A673 (cell line): ENCODE measurements at regions not wholly inside any gene's neighbourhood (a gene's known extent, or its start where the extent isn't known, plus 50 kb on each side); places are given as distances from the start of the nearest gene placed in this dataset.

Experiments used
- EZH2 ChIP-seq: fragments of 200-600 bp; sonication (generic); IDR thresholded peaks from 2 replicates; pipeline ENCODE4 v1.6.1; 2017; ENCODE audit warnings: borderline replicate concordance, low read depth, mild to moderate bottlenecking, mixed read lengths, antibody characterized with exemption, low read length; ENCODE audit not compliant: poor library complexity, severe bottlenecking
- TF ChIP-seq, protein P1 (sequence below): fragments of 300-800, 200-600 bp; sonication (generic); conservative IDR thresholded peaks from 2 replicates; pipeline ENCODE4 v1.5.1; 2017; ENCODE audit warnings: low read depth, mild to moderate bottlenecking, antibody characterized with exemption, low read length, moderate library complexity, mixed read lengths

DNA sequence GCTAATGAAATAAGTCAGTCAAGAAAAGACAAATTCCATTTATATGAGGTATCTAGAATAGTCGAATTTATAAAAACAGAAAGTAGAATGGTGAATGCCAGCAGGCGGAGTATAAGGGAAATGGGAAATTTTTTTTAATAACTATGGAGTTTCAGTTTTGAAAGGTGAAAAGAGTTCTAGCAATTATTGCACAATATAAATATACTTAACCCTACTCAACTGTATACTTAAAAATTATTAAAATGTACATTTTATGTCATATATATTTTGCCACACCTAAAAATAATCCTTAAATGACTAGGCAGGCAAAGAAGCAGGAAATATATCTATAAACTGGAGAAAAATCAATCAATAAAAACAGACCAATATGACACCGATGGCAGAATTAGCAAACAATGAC lies 196.5 kb upstream of the UBASH3B start:
- TF ChIP-seq, protein P1, sequence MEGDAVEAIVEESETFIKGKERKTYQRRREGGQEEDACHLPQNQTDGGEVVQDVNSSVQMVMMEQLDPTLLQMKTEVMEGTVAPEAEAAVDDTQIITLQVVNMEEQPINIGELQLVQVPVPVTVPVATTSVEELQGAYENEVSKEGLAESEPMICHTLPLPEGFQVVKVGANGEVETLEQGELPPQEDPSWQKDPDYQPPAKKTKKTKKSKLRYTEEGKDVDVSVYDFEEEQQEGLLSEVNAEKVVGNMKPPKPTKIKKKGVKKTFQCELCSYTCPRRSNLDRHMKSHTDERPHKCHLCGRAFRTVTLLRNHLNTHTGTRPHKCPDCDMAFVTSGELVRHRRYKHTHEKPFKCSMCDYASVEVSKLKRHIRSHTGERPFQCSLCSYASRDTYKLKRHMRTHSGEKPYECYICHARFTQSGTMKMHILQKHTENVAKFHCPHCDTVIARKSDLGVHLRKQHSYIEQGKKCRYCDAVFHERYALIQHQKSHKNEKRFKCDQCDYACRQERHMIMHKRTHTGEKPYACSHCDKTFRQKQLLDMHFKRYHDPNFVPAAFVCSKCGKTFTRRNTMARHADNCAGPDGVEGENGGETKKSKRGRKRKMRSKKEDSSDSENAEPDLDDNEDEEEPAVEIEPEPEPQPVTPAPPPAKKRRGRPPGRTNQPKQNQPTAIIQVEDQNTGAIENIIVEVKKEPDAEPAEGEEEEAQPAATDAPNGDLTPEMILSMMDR, result no peak
- no peak for TF ChIP-seq EZH2
